ENCODE measurements at regions not wholly inside any gene's neighbourhood (a gene's known extent, or its start where the extent isn't known, plus 50 kb on each side); places are given as distances from the start of the nearest gene placed in this dataset.
A peak's percentile ranks its signal among the peaks of the same experiment; 100 is the strongest.
"Not testable (repeated sequence)": the region's sequence is repeated elsewhere in the genome, so short reads cannot be mapped to it uniquely, and the experiment has no call there.

DNA sequence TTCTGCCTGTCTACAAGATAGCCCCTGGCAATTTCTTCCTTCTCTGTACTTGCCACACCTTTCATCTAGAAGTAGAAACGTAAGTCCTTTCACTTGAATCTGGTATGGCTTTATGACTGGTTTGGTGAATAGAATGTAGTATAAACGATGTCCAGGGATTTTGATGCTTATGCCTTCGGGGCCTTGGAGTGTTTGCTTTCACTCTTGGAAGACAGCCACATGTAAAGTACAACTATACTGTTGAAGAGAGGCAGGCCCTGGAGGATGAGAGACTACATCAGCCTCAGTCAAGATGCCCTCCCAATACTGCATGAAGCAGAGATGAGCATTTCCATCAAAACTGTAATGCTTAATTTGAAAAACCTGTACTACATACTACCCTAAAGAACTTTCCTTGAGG is 553.8 kb upstream of the C9orf72 start:
- peak in 1 of 2 experiments; percentile 39 for DNase-seq

DNA sequence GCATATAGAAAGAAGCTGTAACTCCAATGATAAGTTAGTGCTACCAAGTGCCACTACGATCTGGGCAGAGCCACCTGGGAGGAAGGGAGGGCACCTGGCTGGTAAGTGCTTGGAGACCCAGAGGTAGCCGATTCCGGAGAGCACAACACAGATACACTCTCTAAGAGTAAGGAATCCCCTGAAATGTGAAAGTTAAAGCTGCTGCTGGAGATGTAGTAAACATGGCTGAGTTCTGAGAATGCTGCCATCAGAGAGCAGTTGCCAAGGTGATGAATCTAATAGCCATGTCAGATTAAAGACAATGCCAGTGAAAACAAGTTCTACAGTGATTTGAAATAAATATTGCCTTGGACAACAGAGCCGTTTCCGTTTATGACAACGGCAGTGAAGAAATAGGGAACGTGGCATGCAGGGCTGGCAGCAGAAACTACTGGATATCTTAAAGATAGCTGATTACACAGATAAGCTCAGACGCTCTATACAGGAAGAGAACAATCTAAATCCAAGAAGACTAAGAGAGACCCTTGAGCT is 561.2 kb upstream of the C9orf72 start:
- peak; percentile 26 to 63 for DNase-seq

DNA sequence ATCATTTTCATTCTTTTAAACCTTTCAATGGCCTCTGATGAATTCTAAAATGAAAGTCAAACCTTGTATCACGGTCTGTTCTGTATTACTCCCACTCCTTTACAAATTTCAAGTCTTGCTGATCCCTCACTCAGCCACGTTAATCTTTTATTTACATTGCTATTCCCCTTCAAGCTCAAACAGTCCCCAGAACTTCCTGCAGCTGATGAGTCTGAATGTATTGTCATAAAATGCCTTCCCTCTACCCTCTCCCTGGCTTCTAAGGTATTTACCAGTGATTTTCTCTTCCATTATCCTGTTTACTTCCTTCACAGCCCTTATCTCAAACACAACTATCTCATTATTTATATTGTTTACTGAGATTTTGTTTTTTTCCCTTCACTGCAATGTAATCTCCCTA is 562.3 kb upstream of the C9orf72 start:
- DNase-seq: peak in 1 of 2 experiments; percentile 64

DNA sequence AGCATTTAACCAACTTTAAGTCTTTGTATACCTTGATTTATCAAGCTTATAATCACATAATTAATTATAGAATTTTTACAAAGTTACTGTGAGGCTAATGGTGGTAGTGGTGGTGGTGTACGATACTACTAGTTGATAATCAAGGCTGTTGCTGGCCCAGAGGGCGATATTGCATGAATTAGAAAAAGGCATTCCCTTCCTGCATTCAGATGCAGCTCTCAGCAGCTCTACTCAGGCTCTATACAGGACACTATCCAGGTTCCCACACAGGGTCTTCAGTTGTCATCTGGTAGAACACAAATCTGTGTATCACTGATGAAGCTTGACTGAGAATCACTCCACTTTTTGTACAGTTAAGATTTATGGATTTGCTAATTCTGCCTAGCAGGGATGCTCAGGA is 562.8 kb upstream of the C9orf72 start:
- DNase-seq: peak in 1 of 2 experiments; percentile 28

DNA sequence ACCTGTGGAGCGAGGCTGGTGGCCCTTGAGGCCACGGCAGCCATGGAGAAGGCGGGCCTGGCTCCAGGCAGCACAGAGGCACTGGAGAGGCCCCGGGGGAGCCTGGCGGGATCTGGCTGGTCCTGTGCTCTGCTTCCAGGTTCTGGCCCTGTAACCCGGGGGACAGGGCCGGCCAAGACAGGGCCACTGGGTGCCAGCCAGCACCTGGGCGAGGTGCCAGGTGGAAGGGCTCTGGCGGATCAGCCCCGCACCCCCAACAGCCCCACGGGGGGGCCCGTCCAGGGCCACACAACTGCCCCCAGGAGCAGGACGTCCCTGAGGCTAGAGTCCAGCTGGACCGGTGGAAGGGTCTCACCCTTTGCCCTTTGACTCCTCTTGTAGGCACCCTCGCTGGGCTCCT is 574.1 kb upstream of the C9orf72 start:
- not testable (repeated sequence) for DNase-seq

DNA sequence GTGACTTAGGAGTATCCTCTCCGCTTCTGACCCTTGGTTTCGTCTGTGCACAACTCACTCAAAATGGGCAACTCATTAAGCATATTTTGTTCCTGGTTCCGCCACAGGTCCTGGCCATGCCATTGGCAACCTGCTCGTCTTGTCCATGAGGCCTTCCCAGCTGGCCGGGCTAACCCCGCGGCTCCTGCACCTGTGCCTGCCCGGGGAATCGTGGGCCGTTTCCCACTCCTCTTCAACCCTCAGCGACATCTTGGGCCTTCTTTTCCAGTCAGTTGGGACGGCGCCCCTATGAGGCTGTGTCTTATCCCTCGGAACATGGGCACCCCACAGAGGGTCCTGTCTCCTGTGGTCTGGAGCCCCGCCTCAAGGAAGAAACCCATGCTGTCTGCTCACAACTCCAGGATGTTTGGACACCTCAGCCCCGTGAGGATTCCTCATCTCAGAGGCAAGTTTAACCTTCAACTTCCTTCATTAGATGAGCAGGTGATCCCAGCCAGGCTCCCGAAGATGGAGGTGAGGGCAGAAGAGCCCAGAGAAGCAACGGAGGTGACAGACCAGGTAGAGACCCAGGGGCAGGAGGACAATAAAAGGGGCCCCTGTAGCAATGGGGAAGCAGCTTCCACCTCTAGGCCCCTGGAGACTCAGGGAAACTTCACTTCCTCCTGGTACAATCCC is 574.8 kb upstream of the C9orf72 start:
- DNase-seq: not testable (repeated sequence)

DNA sequence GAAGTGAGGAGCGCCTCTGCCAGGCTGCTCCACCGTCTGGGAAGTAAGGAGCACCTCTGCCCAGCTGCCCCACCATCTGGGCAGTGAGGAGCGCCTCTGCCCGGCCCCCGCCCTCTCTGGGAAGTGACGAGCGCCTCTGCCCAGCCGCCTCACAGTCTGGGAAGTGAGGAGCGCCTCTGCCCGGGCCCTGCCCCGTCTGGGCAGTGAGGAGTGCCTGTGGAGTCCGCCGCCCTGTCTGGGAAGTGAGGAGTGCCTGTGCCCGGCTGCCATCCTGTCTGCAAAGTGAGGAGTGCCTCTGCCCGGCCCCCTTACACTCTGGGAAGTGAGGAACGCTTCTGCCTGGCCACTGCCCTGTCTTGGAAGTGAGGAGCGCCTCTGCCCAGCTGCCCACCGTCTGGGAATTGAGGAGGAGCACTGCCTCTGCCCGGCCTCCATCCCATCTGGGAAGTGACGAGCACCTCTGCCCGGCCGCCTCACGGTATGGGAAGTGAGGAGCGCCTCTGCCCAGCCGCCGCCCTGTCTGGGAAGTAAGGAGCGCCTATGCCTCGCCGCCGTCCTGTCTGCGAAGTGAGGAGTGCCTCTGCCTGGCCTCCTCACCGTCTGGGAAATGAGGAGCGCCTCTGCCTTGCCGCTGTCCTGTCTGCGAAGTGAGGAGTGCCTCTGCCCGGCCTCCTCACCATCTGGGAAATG is 576.2 kb upstream of the C9orf72 start:
- DNase-seq: not testable (repeated sequence)

DNA sequence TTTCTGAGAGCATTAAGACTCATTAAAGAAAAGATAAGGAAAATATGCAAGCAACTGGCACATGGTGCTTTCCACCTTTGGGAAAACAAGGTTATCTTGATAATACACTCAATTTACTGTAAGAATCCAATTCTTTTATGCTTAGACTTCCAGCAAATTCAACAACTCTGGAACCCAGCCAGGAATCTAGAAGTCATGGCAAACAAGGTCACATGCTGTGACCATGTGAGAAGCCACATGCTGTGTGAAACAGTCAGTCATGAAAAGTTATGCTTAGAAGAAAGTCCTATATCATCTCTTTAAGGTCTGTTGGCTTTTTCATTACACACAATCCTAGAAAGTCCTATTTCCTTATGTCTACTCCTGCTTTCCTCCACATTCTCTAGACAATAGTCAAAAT is 581.8 kb upstream of the C9orf72 start:
- DNase-seq: peak in 1 of 2 experiments; percentile 28

DNA sequence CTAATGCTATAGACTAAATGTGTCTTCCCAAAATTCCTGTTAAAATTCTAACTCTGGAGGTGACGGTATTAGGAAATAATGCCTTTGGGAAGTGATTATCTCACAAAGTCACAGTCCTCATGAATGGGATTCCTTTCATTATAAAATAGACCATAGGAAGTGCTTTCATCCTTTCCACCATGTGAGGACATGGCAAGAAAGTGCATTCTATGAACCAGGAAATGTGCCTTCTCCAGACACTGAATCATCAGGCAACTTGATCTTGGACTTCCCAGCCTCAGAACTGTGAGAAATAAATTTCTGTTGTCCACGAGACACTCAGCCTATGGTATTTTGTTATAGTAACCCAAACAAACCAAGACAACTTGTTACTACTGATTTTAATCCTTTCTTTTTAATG is 582.4 kb upstream of the C9orf72 start:
- no peak for DNase-seq

DNA sequence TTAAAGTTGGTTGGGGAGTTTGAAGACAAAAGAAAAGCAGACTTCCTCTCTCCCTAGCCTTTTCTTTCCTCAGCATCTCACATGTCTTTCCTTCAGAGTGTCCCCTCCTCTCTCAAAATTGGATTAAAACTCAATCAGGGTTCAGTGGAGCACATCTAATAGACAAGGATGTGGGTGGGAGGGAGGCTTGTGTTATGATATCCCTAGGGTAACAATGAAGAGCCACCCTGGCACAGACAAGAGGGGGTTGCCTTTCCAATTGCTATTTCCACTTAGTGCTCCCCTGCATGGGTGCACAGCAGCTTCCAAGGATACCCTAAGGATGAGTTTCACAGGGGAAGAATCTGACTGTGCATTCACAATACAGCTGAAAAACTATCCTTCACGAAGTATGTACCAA is 585.2 kb upstream of the C9orf72 start:
- no peak for DNase-seq

DNA sequence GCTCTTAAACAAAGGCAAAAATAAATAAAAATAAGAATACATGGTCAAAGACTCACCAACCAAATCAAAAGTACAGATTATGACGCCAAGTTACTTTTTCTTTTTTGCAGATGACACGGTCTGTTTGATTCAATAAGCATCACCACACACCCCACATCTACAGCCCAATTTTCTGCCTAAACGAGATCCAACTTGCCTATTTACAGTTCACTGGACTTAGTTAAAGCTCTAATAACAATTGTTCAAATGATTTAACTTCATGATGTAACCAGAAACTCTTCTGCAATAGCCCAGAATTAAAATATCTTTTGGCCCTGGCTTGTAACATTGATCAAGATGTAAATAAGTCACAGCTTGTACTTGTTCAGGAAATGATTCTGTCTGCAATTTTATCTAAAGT is 590.3 kb upstream of the C9orf72 start:
- no peak for DNase-seq

DNA sequence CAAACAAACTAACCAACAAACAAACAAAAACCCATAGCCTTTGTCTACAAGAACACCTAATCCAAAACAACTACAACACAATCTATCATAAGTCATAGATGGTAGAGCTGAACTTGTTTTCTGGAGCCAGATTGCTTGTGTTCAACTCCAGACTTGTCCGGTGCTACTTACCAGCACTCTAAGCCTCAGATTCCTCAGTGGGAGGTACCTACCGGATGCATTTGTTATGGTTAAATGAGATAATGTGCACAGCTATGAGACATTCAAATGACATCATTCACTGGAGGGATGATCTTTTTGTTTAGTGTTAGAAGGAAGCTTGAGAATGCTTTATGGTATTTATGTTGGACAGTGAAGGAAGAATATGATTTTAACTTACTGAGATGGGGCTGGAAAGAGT is 592.9 kb upstream of the C9orf72 start:
- DNase-seq: no peak

DNA sequence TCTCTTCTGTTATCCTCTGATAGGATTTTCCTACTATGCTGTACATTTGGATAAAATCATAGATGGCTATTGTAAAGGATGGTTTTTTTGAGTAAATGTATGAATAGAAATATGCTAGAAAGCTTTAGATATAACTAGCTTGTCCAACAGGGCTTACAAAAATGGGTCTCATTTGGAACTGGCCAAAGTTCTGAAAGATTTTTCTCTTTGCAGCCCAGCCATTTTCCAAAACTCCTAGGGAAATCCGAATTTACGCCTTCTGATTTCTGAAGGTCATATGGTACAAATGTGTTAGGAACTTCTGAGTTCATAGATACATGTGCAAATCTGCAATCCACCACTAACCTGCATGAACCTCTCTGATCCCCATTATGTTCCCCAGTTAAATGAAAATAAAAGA is 603.9 kb upstream of the C9orf72 start:
- no peak for DNase-seq

DNA sequence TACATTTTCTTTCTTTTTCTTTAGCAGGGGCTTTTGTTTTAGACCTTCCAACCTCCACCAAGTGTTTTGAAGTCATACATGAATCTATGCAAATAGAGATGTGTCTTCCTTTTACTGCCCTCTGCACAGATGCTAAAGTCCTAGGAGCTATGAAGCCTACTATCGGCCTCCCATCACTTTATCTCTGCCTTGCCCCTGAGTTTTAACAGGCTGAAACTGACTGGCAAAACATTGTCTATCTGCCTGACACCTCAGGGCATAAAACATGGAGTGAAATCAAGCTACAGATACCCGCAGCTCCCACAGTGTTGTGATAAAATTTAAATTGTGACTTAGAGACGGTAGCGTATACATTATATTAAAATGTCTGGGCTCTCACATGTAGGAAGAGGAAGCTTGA is 604.6 kb upstream of the C9orf72 start:
- no peak for DNase-seq

DNA sequence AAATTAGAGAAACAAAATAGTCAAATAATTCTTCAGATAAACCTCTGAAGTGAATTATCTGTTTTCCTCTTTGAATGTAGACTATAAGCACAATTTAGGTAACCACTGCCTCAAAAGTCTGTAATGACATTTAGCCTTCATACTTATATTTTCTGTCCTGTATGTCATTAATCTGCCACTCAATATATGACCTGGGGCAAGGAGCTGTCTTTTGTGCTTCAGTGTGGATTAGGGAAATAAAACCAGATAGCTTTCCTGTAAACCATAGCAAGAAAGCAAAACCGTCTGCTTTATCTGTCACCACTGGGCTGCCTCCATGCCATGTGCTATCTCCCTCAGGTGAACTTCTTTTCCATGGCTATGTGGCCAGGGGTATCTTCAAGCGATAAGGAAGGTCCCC is 606.6 kb upstream of the C9orf72 start:
- no peak for DNase-seq

DNA sequence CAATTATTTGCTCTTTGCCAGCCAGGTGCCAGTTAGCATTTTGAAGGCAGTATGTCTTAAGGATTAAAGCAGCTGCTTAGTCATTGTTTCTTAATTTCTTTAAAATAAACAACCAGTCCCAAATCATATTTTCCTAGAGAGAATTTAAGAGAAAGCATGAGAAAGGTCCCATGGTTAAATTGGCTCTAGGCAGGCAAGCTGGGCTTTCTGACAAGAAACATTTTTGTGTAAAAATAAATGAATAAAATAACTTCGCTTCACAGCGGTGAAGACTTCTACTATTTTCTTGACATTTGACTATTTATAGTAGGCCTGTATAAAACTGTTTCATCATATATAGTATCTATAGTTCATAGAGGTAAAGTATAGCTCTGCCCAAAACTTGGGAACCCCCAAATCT is 617.7 kb upstream of the C9orf72 start:
- DNase-seq: no peak

DNA sequence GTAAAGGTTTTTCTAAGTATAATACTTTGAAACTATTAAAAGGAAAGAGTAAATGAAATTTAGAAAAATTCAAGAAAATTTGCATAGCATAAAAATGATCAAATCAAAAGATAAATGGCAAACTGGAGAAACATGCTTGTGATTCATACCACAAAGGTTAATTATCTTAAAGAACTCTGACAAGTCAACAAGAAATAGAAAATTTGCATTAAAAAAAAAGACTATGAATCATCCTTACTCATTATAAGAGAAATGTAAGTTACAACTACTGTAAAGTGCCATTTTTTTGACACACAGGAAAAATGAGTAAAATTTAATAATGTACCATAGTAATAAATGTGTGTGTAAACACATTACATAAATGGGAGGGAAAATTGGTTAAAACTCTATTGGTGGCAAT is 624.4 kb upstream of the C9orf72 start:
- DNase-seq: no peak

DNA sequence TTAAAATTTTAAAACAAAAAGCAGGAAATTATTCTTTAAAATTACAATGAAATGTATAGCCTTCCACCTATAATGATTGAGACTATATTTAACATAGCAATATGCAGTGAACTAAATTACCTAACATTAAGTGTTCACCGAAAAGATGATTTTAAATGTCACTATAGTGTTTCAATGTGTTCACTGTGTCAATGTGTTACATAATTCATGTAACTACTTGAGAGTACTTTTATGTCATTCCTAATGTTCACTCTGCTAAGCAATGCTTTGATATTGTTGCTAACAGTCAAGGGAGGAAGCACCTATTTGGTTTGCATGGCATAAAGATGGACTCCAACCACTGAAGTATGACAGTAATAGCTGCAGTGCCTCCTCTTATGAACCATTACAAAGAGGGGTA is 629.8 kb upstream of the C9orf72 start:
- DNase-seq: no peak

DNA sequence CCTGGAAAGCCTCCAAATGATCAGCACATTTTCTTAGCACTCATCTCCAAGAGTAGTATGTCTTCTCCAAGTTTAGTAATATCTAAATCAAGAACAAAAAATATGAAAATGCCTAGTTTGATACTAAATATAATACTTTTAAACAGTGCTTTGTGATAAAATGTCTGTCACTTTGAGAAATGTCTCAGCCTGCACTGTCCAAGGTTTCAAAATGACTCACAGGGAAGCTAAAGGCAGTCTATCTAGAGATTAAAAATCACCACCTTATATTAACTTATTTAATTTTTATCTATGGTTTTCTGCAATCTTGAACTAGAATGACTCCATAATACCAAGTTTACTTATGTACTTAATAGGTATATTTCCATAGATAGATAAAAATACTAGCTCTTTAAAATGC is 633.0 kb upstream of the C9orf72 start:
- DNase-seq: no peak

DNA sequence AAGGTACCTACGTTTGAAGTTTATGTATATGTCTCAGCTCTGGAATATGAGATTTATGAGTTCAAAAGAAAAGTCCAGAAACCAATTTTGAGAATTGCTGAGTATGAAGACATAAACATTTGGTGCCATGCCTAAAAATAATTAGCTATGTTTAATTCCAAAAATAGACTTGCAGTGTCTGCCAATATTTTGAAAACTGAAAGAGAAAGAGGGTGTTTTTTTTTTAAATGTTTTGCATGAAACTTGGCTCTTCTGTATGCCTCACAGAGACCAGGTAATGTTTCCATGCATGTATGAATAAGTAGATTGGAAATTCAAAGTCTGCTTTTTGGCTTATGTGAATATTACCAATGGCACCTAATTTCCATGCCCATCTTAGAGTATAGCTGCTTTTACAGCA is 634.4 kb upstream of the C9orf72 start:
- no peak for DNase-seq

DNA sequence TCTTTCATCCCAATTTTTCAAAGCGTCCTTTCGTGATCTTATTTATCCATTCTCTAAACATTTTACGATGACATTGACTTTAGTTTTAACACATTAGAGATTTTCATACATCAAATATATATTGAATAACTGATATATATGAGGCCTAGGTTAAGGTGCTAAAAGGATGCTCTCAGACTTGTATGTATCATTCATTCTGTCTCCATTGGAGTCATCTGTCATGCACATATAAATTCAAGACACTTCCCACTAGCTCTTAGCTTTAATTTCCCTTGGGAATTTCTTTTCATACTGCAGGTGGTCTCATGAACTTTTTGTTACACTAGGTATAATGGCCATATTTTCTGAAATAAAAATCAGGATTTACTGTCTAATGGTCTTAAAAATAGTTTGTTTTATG is 635.8 kb upstream of the C9orf72 start:
- no peak for DNase-seq

DNA sequence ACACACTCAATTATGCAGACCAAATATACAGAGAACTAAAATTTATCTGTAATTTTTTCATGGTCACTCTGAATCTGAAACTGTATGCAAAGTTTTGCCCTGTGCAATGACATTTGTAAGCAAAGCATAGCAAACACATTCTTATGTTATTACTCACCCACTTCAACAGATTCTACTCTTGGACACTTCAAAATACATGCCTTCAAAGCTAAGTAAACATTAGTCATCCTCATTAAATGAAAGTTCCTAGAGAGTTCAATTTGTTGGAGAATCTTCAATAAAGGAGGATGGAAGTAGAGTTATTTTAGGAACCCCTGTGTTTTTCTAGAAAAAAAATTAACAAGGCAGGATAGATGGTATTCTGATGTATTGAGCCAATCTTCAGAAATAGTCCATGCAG is 639.7 kb upstream of the C9orf72 start:
- no peak for DNase-seq

DNA sequence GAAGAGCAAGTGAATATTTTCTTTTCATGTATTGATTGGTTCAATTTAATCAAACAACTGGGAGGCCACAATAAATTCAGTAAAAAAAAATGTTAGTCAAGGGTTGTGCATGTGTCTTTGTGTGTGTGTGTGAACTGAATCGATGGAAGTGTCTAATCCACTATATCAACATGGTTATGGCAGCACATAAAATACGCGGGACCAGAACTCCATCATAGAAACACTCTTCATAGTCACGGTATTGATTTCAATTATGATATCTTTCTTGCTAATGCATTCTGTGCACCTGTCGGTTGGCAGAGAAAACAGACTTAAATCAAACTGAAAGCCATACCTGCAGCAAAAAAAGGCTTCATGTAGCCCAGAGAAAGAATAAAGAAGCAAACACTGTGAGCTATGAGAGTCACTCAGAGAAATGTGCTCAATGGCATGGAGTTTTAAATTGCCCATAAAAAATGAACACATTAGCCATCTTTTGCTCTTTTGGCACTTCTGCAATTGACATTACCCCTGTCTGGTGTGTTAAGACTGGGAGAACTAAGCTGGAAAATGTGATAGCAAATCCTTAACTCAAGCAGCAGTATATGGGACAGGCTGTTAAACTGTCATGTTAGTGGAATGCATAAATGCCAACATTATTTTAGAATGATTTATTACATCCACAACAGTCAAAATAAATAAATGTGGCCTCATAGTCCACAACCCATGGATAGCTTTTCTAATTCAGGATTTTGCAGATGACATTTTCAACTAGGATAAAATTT is 642.4 kb upstream of the C9orf72 start:
- peak in 1 of 2 experiments; percentile 52 for DNase-seq

DNA sequence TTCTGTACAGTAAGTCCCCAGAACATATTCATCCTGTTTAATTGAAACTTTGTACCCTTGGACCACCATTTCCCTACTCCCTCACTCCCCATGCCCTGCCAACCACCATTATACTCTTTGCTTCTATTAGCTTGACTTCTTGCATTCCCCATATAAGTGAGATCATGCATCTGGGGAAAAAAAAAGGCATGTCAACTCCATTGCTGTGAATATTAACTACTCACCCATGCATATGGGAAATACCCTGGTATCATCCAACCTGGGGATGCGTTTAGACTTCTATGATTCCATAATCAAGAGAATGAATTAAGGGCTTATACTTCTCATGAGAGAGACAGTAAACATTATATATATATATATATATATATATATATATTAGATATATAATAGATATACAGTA is 659.4 kb upstream of the C9orf72 start:
- DNase-seq: no peak

All from NCI-H2081 (cell line).